ENCODE measurements at regions not wholly inside any gene's neighbourhood (a gene's known extent, or its start where the extent isn't known, plus 50 kb on each side); places are given as distances from the start of the nearest gene placed in this dataset.

DNA sequence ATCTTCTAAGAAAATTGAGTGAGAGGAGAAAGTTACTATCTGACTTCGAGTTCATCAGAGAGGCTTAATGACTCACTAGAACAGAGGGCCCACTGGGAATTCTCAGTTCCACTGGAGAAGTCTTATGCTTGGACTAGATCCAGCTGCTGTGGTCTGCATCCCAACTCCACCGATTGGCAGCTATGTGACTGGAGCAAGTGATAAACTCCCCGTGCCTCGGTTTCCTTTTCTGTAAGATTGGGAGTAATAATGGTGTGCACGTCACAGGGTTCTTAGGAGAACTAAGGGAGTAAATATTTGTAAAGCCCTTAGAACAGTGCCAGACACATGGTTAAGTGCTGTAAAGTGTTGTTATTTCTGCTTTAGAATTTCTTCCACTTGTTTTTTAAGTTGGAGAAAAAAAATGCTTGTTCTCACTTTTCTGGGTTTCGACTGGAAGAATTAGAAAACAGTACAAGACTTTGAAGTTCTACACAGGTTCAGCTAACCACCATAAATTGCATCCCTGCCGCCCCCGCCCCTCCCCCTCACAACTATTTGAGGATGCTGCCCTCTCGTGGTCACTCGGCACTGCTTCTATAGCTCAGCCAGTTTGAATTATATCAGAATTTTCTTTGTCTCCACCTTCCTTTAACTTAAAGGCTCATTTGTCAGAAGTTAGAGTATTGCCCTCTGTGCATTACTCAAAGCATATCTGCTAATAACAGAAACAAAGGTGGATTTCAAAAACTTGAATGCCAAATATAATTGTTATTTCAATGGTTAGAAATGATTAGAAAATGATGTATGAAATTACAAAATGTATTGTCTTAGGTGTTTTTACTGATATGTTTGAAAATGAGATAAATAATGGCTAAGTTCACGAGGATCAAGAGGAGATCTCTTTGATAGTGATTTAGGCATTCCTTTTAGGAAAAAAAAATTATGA, 95.0 kb upstream of the IFNGR1 start (continued):
- TF ChIP-seq, protein P1, sequence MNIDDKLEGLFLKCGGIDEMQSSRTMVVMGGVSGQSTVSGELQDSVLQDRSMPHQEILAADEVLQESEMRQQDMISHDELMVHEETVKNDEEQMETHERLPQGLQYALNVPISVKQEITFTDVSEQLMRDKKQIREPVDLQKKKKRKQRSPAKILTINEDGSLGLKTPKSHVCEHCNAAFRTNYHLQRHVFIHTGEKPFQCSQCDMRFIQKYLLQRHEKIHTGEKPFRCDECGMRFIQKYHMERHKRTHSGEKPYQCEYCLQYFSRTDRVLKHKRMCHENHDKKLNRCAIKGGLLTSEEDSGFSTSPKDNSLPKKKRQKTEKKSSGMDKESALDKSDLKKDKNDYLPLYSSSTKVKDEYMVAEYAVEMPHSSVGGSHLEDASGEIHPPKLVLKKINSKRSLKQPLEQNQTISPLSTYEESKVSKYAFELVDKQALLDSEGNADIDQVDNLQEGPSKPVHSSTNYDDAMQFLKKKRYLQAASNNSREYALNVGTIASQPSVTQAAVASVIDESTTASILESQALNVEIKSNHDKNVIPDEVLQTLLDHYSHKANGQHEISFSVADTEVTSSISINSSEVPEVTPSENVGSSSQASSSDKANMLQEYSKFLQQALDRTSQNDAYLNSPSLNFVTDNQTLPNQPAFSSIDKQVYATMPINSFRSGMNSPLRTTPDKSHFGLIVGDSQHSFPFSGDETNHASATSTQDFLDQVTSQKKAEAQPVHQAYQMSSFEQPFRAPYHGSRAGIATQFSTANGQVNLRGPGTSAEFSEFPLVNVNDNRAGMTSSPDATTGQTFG (tag by site-specific recombination; IDR thresholded peaks at IDR 0.05; ENCODE audit: borderline replicate concordance), result no peak
- TF ChIP-seq, protein P2, sequence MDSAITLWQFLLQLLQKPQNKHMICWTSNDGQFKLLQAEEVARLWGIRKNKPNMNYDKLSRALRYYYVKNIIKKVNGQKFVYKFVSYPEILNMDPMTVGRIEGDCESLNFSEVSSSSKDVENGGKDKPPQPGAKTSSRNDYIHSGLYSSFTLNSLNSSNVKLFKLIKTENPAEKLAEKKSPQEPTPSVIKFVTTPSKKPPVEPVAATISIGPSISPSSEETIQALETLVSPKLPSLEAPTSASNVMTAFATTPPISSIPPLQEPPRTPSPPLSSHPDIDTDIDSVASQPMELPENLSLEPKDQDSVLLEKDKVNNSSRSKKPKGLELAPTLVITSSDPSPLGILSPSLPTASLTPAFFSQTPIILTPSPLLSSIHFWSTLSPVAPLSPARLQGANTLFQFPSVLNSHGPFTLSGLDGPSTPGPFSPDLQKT (IDR thresholded peaks at IDR 0.05; ENCODE audit: borderline replicate concordance, low read depth, low read length), result no peak
- TF ChIP-seq, protein P3, sequence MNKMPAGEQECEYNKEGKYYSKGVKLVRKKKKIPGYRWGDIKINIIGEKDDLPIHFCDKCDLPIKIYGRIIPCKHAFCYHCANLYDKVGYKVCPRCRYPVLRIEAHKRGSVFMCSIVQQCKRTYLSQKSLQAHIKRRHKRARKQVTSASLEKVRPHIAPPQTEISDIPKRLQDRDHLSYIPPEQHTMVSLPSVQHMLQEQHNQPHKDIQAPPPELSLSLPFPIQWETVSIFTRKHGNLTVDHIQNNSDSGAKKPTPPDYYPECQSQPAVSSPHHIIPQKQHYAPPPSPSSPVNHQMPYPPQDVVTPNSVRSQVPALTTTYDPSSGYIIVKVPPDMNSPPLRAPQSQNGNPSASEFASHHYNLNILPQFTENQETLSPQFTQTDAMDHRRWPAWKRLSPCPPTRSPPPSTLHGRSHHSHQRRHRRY (tag by site-specific recombination; IDR thresholded peaks at IDR 0.05), result no peak
- peak; percentile 49; the same call in 1 of the 2 replicates for TF ChIP-seq PRDM1 (tag by site-specific recombination; IDR thresholded peaks at IDR 0.05)
- no peak for TF ChIP-seq ZNF530 (tag by site-specific recombination; IDR thresholded peaks at IDR 0.05; ENCODE audit: low read depth)
- TF ChIP-seq, protein P4, sequence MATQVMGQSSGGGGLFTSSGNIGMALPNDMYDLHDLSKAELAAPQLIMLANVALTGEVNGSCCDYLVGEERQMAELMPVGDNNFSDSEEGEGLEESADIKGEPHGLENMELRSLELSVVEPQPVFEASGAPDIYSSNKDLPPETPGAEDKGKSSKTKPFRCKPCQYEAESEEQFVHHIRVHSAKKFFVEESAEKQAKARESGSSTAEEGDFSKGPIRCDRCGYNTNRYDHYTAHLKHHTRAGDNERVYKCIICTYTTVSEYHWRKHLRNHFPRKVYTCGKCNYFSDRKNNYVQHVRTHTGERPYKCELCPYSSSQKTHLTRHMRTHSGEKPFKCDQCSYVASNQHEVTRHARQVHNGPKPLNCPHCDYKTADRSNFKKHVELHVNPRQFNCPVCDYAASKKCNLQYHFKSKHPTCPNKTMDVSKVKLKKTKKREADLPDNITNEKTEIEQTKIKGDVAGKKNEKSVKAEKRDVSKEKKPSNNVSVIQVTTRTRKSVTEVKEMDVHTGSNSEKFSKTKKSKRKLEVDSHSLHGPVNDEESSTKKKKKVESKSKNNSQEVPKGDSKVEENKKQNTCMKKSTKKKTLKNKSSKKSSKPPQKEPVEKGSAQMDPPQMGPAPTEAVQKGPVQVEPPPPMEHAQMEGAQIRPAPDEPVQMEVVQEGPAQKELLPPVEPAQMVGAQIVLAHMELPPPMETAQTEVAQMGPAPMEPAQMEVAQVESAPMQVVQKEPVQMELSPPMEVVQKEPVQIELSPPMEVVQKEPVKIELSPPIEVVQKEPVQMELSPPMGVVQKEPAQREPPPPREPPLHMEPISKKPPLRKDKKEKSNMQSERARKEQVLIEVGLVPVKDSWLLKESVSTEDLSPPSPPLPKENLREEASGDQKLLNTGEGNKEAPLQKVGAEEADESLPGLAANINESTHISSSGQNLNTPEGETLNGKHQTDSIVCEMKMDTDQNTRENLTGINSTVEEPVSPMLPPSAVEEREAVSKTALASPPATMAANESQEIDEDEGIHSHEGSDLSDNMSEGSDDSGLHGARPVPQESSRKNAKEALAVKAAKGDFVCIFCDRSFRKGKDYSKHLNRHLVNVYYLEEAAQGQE (tag by site-specific recombination; IDR thresholded peaks at IDR 0.05), result no peak
- no peak for TF ChIP-seq ZNF416 (tag by site-specific recombination; IDR thresholded peaks at IDR 0.05)
- peak; percentile 58; the same call in 1 of the 2 replicates for TF ChIP-seq ZNF660 (tag by site-specific recombination; IDR thresholded peaks at IDR 0.05)
- TF ChIP-seq, protein P5, sequence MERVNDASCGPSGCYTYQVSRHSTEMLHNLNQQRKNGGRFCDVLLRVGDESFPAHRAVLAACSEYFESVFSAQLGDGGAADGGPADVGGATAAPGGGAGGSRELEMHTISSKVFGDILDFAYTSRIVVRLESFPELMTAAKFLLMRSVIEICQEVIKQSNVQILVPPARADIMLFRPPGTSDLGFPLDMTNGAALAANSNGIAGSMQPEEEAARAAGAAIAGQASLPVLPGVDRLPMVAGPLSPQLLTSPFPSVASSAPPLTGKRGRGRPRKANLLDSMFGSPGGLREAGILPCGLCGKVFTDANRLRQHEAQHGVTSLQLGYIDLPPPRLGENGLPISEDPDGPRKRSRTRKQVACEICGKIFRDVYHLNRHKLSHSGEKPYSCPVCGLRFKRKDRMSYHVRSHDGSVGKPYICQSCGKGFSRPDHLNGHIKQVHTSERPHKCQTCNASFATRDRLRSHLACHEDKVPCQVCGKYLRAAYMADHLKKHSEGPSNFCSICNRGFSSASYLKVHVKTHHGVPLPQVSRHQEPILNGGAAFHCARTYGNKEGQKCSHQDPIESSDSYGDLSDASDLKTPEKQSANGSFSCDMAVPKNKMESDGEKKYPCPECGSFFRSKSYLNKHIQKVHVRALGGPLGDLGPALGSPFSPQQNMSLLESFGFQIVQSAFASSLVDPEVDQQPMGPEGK (tag by site-specific recombination; IDR thresholded peaks at IDR 0.05), result peak; percentile 88
- TF ChIP-seq ZNF768 (tag by site-specific recombination; IDR thresholded peaks at IDR 0.05), result no peak
- 0 out of 2 replicates have a peak, but pooled peaks have one; percentile 9 for TF ChIP-seq ZNF626 (tag by site-specific recombination; IDR thresholded peaks at IDR 0.05)
- TF ChIP-seq ZXDB (tag by site-specific recombination; IDR thresholded peaks at IDR 0.05), result 0 out of 2 replicates have a peak, but pooled peaks have one; percentile 16
- no peak for TF ChIP-seq ZNF501 (tag by site-specific recombination; IDR thresholded peaks at IDR 0.05)
- no peak for TF ChIP-seq ZNF600 (tag by site-specific recombination; IDR thresholded peaks at IDR 0.05)
- TF ChIP-seq ZEB2 (tag by site-specific recombination; IDR thresholded peaks at IDR 0.05), result no peak
- TF ChIP-seq ZNF521 (tag by site-specific recombination; IDR thresholded peaks at IDR 0.05), result no peak
- TF ChIP-seq ZNF112 (tag by site-specific recombination; IDR thresholded peaks at IDR 0.05), result no peak
- TF ChIP-seq ZNF37A (tag by site-specific recombination; IDR thresholded peaks at IDR 0.05), result no peak
- TF ChIP-seq EGR2 (tag by site-specific recombination; IDR thresholded peaks at IDR 0.05; ENCODE audit: low read depth), result peak; percentile 49; the same call in 1 of the 2 replicates
- TF ChIP-seq ZFP69B (tag by site-specific recombination; IDR thresholded peaks at IDR 0.05), result peak; percentile 20; the same call in 1 of the 2 replicates
- no peak for TF ChIP-seq ZNF426 (tag by site-specific recombination; IDR thresholded peaks at IDR 0.05)
- peak; percentile 50; the same call in 1 of the 2 replicates for TF ChIP-seq ZNF560 (tag by site-specific recombination; IDR thresholded peaks at IDR 0.05; ENCODE audit: borderline replicate concordance)
- TF ChIP-seq ZNF311 (tag by site-specific recombination; IDR thresholded peaks at IDR 0.05; ENCODE audit: borderline replicate concordance), result no peak
- no peak for TF ChIP-seq ZNF76 (tag by site-specific recombination; IDR thresholded peaks at IDR 0.05; ENCODE audit: borderline replicate concordance, low read depth)
- TF ChIP-seq, protein P6, sequence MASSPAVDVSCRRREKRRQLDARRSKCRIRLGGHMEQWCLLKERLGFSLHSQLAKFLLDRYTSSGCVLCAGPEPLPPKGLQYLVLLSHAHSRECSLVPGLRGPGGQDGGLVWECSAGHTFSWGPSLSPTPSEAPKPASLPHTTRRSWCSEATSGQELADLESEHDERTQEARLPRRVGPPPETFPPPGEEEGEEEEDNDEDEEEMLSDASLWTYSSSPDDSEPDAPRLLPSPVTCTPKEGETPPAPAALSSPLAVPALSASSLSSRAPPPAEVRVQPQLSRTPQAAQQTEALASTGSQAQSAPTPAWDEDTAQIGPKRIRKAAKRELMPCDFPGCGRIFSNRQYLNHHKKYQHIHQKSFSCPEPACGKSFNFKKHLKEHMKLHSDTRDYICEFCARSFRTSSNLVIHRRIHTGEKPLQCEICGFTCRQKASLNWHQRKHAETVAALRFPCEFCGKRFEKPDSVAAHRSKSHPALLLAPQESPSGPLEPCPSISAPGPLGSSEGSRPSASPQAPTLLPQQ (tag by site-specific recombination; IDR thresholded peaks at IDR 0.05), result peak; percentile 52; the same call in 1 of the 2 replicates
- TF ChIP-seq ZNF473 (tag by site-specific recombination; IDR thresholded peaks at IDR 0.05), result no peak
- TF ChIP-seq KLF9 (tag by site-specific recombination; IDR thresholded peaks at IDR 0.05; ENCODE audit: low read depth), result peak; percentile 53; the same call in 1 of the 2 replicates
